Epithelial cell of proximal tubule (primary cell): ENCODE measurements at regions not wholly inside any gene's neighbourhood (a gene's known extent, or its start where the extent isn't known, plus 50 kb on each side); places are given as distances from the start of the nearest gene placed in this dataset.

Experiments used
- DNase-seq: peaks from one replicate; pipeline ENCODE4 v3.0.0-alpha.2; 2011; ENCODE audit warnings: low read depth
- H3K4me3 ChIP-seq: 2 replicates; pipeline ENCODE4 v1.5.1; 2011; ENCODE audit warnings: low read depth, mild to moderate bottlenecking, low read length
- TF ChIP-seq, protein P1 (sequence below): conservative IDR thresholded peaks from 2 replicates; pipeline ENCODE4 v1.5.1; 2012; ENCODE audit warnings: low read depth, mild to moderate bottlenecking, low read length

DNA sequence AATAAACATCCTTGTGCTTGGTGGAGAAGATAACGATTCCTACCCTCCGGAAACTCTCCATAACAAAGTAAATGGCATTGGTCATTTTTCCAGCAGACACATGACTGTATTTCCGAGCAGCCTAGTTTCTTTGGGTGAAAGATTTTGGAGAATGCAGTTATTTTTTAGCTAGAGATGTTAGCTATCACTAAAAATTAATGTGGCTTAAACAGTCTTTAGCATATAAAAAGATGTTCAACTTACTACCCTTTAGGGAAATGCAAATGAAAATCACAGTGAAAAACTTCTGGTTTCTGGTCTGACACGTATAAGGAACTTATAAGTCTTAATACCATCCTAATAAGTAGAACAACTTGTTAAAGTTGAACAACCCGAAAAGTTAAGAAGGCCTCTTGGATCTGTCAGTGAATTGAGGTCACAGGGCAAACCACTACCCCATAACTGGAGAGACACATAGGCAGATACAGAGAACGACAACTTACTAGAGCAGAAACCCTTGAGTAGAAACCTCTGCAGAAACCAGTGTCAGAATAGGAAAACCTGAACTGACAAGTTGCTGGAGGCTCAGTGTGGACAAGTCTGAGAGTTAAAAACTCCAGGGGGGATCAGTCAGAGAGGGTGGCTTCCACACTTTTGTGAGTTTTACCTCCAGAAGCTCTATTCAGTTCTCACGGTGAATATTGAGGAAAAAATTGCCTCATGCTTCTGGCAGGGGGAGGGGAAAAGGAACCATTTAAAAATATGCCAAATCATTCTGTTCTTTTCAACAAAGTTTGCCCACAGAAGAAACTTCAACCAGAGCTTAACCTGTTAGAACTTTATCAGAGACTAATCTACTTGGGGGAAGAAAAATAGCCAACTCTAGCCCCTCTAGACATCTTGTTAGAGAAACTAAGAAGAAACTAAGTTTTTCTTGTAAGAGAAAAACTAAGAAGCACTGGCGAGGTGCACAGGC is 325.2 kb upstream of the RPS23 start:
- TF ChIP-seq, protein P1, sequence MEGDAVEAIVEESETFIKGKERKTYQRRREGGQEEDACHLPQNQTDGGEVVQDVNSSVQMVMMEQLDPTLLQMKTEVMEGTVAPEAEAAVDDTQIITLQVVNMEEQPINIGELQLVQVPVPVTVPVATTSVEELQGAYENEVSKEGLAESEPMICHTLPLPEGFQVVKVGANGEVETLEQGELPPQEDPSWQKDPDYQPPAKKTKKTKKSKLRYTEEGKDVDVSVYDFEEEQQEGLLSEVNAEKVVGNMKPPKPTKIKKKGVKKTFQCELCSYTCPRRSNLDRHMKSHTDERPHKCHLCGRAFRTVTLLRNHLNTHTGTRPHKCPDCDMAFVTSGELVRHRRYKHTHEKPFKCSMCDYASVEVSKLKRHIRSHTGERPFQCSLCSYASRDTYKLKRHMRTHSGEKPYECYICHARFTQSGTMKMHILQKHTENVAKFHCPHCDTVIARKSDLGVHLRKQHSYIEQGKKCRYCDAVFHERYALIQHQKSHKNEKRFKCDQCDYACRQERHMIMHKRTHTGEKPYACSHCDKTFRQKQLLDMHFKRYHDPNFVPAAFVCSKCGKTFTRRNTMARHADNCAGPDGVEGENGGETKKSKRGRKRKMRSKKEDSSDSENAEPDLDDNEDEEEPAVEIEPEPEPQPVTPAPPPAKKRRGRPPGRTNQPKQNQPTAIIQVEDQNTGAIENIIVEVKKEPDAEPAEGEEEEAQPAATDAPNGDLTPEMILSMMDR = no peak
- peak; percentile 65 for DNase-seq
- no peak overlapping the region for H3K4me3 ChIP-seq

DNA sequence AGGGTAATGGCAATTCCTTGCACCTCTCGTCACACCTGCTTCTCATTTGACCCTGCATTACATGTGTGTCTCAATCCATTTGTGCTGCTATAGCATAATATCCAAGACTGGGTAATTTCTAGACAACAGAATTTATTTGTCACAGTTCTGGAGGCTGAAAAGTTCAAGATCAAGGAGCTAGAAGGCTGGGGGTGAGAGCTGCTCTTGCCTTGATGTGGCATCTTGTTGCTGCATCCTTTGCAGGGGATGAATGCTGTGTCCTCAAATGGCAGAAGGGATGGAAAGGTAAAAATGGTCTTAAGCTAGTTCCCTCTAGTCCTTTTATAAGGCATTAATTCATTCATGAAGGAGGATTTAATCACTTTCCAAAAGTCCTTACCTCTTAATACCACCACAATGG is 323.7 kb upstream of the RPS23 start:
- no peak for DNase-seq
- H3K4me3 ChIP-seq = no peak overlapping the region
- TF ChIP-seq, protein P1 = no peak

DNA sequence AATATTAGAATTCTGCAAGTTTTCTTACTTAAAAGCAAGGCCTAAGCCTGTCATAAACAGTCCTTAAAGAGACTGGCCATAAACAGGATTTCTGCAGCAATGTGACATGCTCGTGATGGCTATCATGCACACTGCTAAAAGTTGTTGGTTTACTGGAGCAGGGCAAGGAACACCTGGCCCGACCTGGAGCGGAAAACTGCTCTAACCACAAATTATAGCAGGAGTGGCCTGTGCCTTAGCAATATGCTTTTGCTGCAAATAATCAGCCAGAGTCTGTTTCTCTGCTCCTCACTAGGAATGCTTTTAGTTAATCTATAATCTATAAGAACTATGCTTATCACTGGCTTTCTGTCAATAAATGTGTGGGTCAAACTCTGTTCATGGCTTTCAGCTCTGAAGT is 322.9 kb upstream of the RPS23 start:
- TF ChIP-seq, protein P1 = no peak
- peak; percentile 74 for DNase-seq
- H3K4me3 ChIP-seq = no peak overlapping the region

DNA sequence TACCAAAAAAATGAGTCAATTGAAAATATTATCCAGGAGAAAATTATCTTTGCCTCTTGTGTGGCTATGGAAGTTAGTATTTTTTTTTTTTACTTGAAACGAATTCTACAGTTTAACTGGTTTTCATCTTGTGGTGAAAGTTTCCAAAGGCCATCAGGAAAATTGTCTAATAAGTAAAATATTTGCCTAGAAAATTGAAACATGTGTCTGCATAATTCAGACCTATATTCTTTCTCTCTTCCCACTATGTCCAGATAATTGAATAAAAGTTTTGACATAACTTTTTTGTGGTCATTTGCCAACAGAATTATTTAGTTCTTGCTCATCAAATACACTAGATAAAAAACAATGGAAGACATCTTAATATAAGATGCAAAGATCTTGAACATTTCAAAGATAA is 321.5 kb upstream of the RPS23 start:
- DNase-seq = no peak
- no peak overlapping the region for H3K4me3 ChIP-seq
- TF ChIP-seq, protein P1 = no peak

DNA sequence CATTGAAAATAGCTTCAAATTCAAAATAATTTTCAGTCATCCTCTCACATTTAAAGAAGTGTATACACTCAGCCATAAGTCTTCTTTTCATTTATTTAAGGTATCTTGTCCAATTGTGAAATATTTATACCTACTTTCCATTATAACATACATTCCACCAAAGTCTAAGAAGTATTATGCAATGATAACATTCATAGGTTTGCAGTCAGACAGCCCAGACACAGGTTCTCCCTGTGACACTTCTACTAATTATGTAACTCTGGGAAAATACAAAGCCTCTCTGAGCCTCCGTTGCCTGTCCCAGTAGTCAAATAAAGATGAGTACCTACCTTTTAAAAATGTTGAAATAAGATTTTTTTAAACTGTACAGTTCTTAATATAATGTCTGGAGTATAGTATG is 320.9 kb upstream of the RPS23 start:
- DNase-seq = no peak
- H3K4me3 ChIP-seq = no peak overlapping the region
- TF ChIP-seq, protein P1 = no peak

DNA sequence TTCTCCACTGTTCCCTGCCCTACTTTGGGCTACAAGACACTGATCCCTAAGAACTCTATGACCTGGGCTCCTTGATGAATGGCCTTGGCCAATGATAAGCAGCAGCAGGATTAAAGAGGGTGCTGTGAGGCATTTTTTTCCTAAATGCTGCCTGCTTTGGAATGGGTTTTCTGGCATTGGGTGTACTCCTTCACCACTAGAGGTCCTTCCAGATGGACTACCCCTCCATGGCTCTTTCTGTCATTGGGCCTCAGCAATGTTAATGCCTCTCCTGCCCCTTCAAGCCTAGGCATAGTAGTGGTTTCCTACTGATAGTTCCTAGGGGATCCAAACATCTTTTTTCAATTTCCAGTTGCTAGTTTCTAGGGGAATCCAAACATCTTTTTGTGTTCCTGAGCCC is 319.3 kb upstream of the RPS23 start:
- TF ChIP-seq, protein P1 = peak; percentile 49
- DNase-seq = no peak
- no peak overlapping the region for H3K4me3 ChIP-seq

DNA sequence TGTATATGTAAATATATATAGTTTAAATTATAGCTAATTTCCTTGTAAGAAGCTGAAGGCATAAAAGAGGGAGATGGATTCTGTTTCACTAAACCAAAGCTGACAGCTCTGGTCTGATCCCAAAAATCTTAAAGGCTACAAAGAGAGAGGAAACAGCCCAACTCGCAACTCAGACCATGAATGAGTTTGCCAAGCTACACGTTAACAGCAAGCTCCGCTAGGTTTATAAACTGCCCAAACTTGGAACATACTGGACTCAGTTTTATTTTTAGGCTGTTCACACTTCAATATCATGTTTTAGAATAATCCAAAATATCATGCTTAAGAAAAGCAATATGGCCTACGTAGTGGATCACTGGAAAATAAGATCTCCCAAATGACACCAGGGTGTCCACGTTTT is 318.3 kb upstream of the RPS23 start:
- DNase-seq = no peak
- no peak overlapping the region for H3K4me3 ChIP-seq
- TF ChIP-seq, protein P1 = no peak
